IgD-negative memory B cell (primary cell): ENCODE measurements at regions not wholly inside any gene's neighbourhood (a gene's known extent, or its start where the extent isn't known, plus 50 kb on each side); places are given as distances from the start of the nearest gene placed in this dataset.

Experiments used
- H3K27ac Mint-ChIP-seq, 3 donors: one replicate each; pipeline ENCODE4 v1.8.0; 2020 to 2022; ENCODE audit warnings: mild to moderate bottlenecking in 3 of 3, mixed read lengths in 3 of 3, moderate library complexity in 1 of 3
- H3K27me3 Mint-ChIP-seq: one replicate; pipeline ENCODE4 v1.8.0; 2021; ENCODE audit warnings: mixed read lengths
- H3K36me3 Mint-ChIP-seq: one replicate; pipeline ENCODE4 v1.8.0; 2020; ENCODE audit warnings: mild to moderate bottlenecking, mixed read lengths
- H3K4me1 Mint-ChIP-seq, 3 donors: one replicate each; pipeline ENCODE4 v1.8.0; 2020 to 2022; ENCODE audit warnings: mixed read lengths in 3 of 3, mild to moderate bottlenecking in 1 of 3
- H3K4me3 Mint-ChIP-seq, 4 donors: one replicate each; pipeline ENCODE4 v1.8.0; 2020 to 2022; ENCODE audit warnings: mild to moderate bottlenecking in 4 of 4, mixed read lengths in 4 of 4, moderate library complexity in 3 of 4
- H3K9me3 Mint-ChIP-seq, 3 donors: one replicate each; pipeline ENCODE4 v1.8.0; 2020 to 2021; ENCODE audit warnings: mixed read lengths in 3 of 3, mild to moderate bottlenecking in 1 of 3

GRCh38 chr5:82684659-82685058 lies 392.5 kb downstream of the TMEM167A start:
- Mint-ChIP-seq H3K36me3 (peaks cover 1% of the 10 kb centered on the region), H3K27me3 (no peaks in the 10 kb centered on the region), H3K9me3 (peaks cover 0 to 6% (median 5%) of the 10 kb centered on the region in 3 donors), H3K27ac (no peak overlapping the region), H3K4me1 (no peaks in the 10 kb centered on the region), H3K4me3 (no peak overlapping the region)

- no peaks in the 10 kb centered on the region for H3K27me3 Mint-ChIP-seq
- H3K4me1 Mint-ChIP-seq = no peaks in the 10 kb centered on the region
- H3K36me3 Mint-ChIP-seq = peaks cover 1% of the 10 kb centered on the region
- H3K9me3 Mint-ChIP-seq = peaks cover 0 to 6% (median 5%) of the 10 kb centered on the region in 3 donors
- no peak overlapping the region for H3K27ac Mint-ChIP-seq
- H3K4me3 Mint-ChIP-seq = no peak overlapping the region
Measured at GRCh38 chr5:82684165-82684564, 393.0 kb downstream of the TMEM167A start.

GRCh38 chr5:82679660-82680059 lies 397.5 kb downstream of the TMEM167A start:
- H3K4me1 Mint-ChIP-seq = no peaks in the 10 kb centered on the region
- H3K36me3 Mint-ChIP-seq = peaks cover 1% of the 10 kb centered on the region
- peaks cover 3 to 5% (median 5%) of the 10 kb centered on the region in 3 donors for H3K9me3 Mint-ChIP-seq
- H3K27me3 Mint-ChIP-seq = no peaks in the 10 kb centered on the region
- no peak overlapping the region for H3K4me3 Mint-ChIP-seq
- no peak overlapping the region for H3K27ac Mint-ChIP-seq

GRCh38 chr5:82676661-82677060 lies 398.5 kb upstream of the RPS23 start:
- Mint-ChIP-seq H3K27me3 (no peaks in the 10 kb centered on the region), H3K4me1 (no peaks in the 10 kb centered on the region), H3K9me3 (peaks cover under 1 to 3% (median 1%) of the 10 kb centered on the region in 3 donors), H3K27ac (no peak overlapping the region), H3K4me3 (no peak overlapping the region), H3K36me3 (no peaks in the 10 kb centered on the region)

GRCh38 chr5:82674671-82675070 lies 396.5 kb upstream of the RPS23 start:
- Mint-ChIP-seq H3K36me3 (no peaks in the 10 kb centered on the region), H3K27ac (no peak overlapping the region), H3K27me3 (no peaks in the 10 kb centered on the region), H3K4me1 (no peaks in the 10 kb centered on the region), H3K9me3 (peaks cover 0 to 5% (median 1%) of the 10 kb centered on the region in 3 donors), H3K4me3 (no peak overlapping the region)

GRCh38 chr5:82673057-82673809 lies 395.1 kb upstream of the RPS23 start:
- no peaks in the 10 kb centered on the region for H3K4me1 Mint-ChIP-seq
- H3K9me3 Mint-ChIP-seq = peaks cover 0 to 5% (median 1%) of the 10 kb centered on the region in 3 donors
- no peak overlapping the region for H3K4me3 Mint-ChIP-seq
- H3K27ac Mint-ChIP-seq = no peak overlapping the region
- H3K27me3 Mint-ChIP-seq = no peaks in the 10 kb centered on the region
- no peaks in the 10 kb centered on the region for H3K36me3 Mint-ChIP-seq

GRCh38 chr5:82670692-82671091 lies 392.5 kb upstream of the RPS23 start:
- no peak overlapping the region for H3K27ac Mint-ChIP-seq
- H3K27me3 Mint-ChIP-seq = peaks cover 3% of the 10 kb centered on the region
- peaks cover 0 to 7% (median 1%) of the 10 kb centered on the region in 3 donors for H3K9me3 Mint-ChIP-seq
- no peak overlapping the region for H3K4me3 Mint-ChIP-seq
- H3K4me1 Mint-ChIP-seq = no peaks in the 10 kb centered on the region
- H3K36me3 Mint-ChIP-seq = no peaks in the 10 kb centered on the region

GRCh38 chr5:82669720-82670119 lies 391.6 kb upstream of the RPS23 start:
- no peaks in the 10 kb centered on the region for H3K36me3 Mint-ChIP-seq
- no peak overlapping the region for H3K27ac Mint-ChIP-seq

GRCh38 chr5:82666312-82666711 lies 388.2 kb upstream of the RPS23 start:
- H3K36me3 Mint-ChIP-seq = no peaks in the 10 kb centered on the region
- H3K4me3 Mint-ChIP-seq = no peak overlapping the region
- peaks cover 3% of the 10 kb centered on the region for H3K27me3 Mint-ChIP-seq
- H3K4me1 Mint-ChIP-seq = no peaks in the 10 kb centered on the region
- H3K9me3 Mint-ChIP-seq = peaks cover 0 to 5% (median 0%) of the 10 kb centered on the region in 3 donors
- no peak overlapping the region for H3K27ac Mint-ChIP-seq

More at GRCh38 chr5:82669720-82670119, 391.6 kb upstream of the RPS23 start:
- H3K4me1 Mint-ChIP-seq = no peaks in the 10 kb centered on the region
- H3K27me3 Mint-ChIP-seq = peaks cover 3% of the 10 kb centered on the region
- H3K4me3 Mint-ChIP-seq = no peak overlapping the region
- H3K9me3 Mint-ChIP-seq = peaks cover 0 to 7% (median 0%) of the 10 kb centered on the region in 3 donors

- no peaks in the 10 kb centered on the region for H3K36me3 Mint-ChIP-seq
- H3K27ac Mint-ChIP-seq = no peak overlapping the region
- H3K4me1 Mint-ChIP-seq = no peaks in the 10 kb centered on the region
- peaks cover 3% of the 10 kb centered on the region for H3K27me3 Mint-ChIP-seq
- peaks cover 0 to 5% (median 0%) of the 10 kb centered on the region in 3 donors for H3K9me3 Mint-ChIP-seq
- H3K4me3 Mint-ChIP-seq = no peak overlapping the region
Measured at GRCh38 chr5:82664732-82665131, 386.6 kb upstream of the RPS23 start.

- no peak overlapping the region for H3K4me3 Mint-ChIP-seq
- peaks cover 0 to 5% (median 0%) of the 10 kb centered on the region in 3 donors for H3K9me3 Mint-ChIP-seq
- no peak overlapping the region for H3K27ac Mint-ChIP-seq
- H3K27me3 Mint-ChIP-seq = peaks cover 3% of the 10 kb centered on the region
- H3K4me1 Mint-ChIP-seq = no peaks in the 10 kb centered on the region
- no peaks in the 10 kb centered on the region for H3K36me3 Mint-ChIP-seq
Measured at GRCh38 chr5:82663225-82663624, 385.1 kb upstream of the RPS23 start.

GRCh38 chr5:82662340-82662739 lies 384.2 kb upstream of the RPS23 start:
- H3K36me3 Mint-ChIP-seq = no peaks in the 10 kb centered on the region
- no peaks in the 10 kb centered on the region for H3K4me1 Mint-ChIP-seq
- no peak overlapping the region for H3K4me3 Mint-ChIP-seq
- peaks cover 3% of the 10 kb centered on the region for H3K27me3 Mint-ChIP-seq
- no peak overlapping the region for H3K27ac Mint-ChIP-seq
- peaks cover 0 to 5% (median 0%) of the 10 kb centered on the region in 3 donors for H3K9me3 Mint-ChIP-seq

GRCh38 chr5:82661933-82662332 lies 383.8 kb upstream of the RPS23 start:
- Mint-ChIP-seq H3K27ac (no peak overlapping the region), H3K9me3 (peaks cover 0 to 4% (median 0%) of the 10 kb centered on the region in 3 donors), H3K4me3 (no peak overlapping the region), H3K27me3 (peaks cover 1% of the 10 kb centered on the region), H3K36me3 (no peaks in the 10 kb centered on the region), H3K4me1 (no peaks in the 10 kb centered on the region)

GRCh38 chr5:82661462-82661861 lies 383.3 kb upstream of the RPS23 start:
- H3K9me3 Mint-ChIP-seq = no peaks in the 10 kb centered on the region
- no peak overlapping the region for H3K27ac Mint-ChIP-seq
- H3K36me3 Mint-ChIP-seq = no peaks in the 10 kb centered on the region
- H3K27me3 Mint-ChIP-seq = no peaks in the 10 kb centered on the region
- no peak overlapping the region for H3K4me3 Mint-ChIP-seq
- no peaks in the 10 kb centered on the region for H3K4me1 Mint-ChIP-seq

GRCh38 chr5:82659115-82659514 lies 381.0 kb upstream of the RPS23 start:
- Mint-ChIP-seq H3K4me1 (no peaks in the 10 kb centered on the region), H3K36me3 (no peaks in the 10 kb centered on the region), H3K27ac (no peak overlapping the region), H3K27me3 (no peaks in the 10 kb centered on the region), H3K9me3 (no peaks in the 10 kb centered on the region), H3K4me3 (no peak overlapping the region)

GRCh38 chr5:82657033-82657699 lies 379.0 kb upstream of the RPS23 start:
- Mint-ChIP-seq H3K36me3 (no peaks in the 10 kb centered on the region), H3K4me1 (no peaks in the 10 kb centered on the region), H3K27me3 (peaks cover 3% of the 10 kb centered on the region), H3K4me3 (no peak overlapping the region), H3K9me3 (no peaks in the 10 kb centered on the region), H3K27ac (no peak overlapping the region)
